Vagina (tissue), 2 donors: ENCODE measurements at regions not wholly inside any gene's neighbourhood (a gene's known extent, or its start where the extent isn't known, plus 50 kb on each side); places are given as distances from the start of the nearest gene placed in this dataset.

ENCODE experiments used
- DNase-seq, 2 donors: peaks; one replicate each; pipeline ENCODE4 v3.0.0-alpha.2; 2017; ENCODE audit errors: extremely low spot score in 2 of 2
- H3K27ac ChIP-seq: fragments of 200-600 bp; sonication (generic); one replicate; pipeline ENCODE4 v1.5.1; 2019
- H3K27me3 ChIP-seq: fragments of 200-600 bp; sonication (generic); one replicate; pipeline ENCODE4 v1.5.1; 2019
- H3K36me3 ChIP-seq, 2 donors: fragments of 200-600 bp; sonication (generic); one replicate each; pipeline ENCODE4 v1.5.1; 2017 to 2019
- H3K4me1 ChIP-seq: fragments of 200-600 bp; sonication (generic); one replicate; pipeline ENCODE4 v1.5.1; 2019
- H3K4me3 ChIP-seq, 2 donors: fragments of 200-600 bp; sonication (generic); 1 replicate in 1 of 2; 2 replicates in 1 of 2; pipeline ENCODE4 v1.5.1; 2016 to 2019
- H3K9me3 ChIP-seq: fragments of 200-600 bp; sonication (generic); one replicate; pipeline ENCODE4 v1.5.1; 2019
- POLR2A ChIP-seq, 2 donors: fragments of 450-650 bp; IDR thresholded peaks; one replicate each; pipeline ENCODE4 v1.6.1; 2017; ENCODE audit warnings: antibody characterized with exemption in 2 of 2, mild to moderate bottlenecking in 2 of 2, moderate library complexity in 2 of 2
- POLR2AphosphoS5 ChIP-seq, 2 donors: sonication (generic); formaldehyde crosslinking; IDR thresholded peaks; one replicate each; pipeline ENCODE4 v1.9.0; 2017; ENCODE audit warnings: antibody characterized with exemption in 2 of 2, mild to moderate bottlenecking in 2 of 2, low read depth in 1 of 2; ENCODE audit not compliant: insufficient read depth in 1 of 2
- intact Hi-C: fragments of 100-400 bp; cut with DNase I; formaldehyde crosslinking; loops from one replicate; pipeline ENCODE4 v1.15.1; 2023
- TF ChIP-seq, protein P1 (sequence below), 3 experiments: fragments of 450-650 bp in 2 of 3; fragments of 200-600 bp in 1 of 3; sonication (generic) in 1 of 3; IDR thresholded peaks; one replicate each; pipeline ENCODE4 v1.5.1; 2017 to 2019; ENCODE audit warnings: antibody characterized with exemption in 3 of 3, mild to moderate bottlenecking in 2 of 3, moderate library complexity in 2 of 3

DNA sequence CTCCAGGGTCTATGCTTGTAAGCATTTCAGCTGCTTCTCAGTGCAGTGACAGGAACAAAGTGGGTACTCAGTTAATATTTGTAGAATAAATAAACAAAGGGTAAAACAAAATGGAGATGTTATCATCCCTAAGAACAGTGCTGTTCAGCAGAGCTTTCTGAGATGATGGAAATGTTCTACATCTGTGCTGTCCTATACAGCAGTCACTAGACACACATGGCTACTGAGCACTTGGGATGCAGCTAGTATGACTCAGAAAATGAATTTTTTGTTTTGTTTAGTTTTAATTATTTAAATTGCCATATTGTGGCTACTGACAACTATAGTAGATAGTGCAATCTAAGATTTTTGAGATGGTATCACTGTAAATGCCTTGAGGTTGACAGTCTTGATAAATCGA, 283.8 kb upstream of the ADAMTS9 start:
- DNase-seq = no peak
- no peak overlapping the region for H3K4me3 ChIP-seq
- TF ChIP-seq POLR2A (IDR thresholded peaks at IDR 0.05) (no peak), POLR2AphosphoS5 (IDR thresholded peaks at IDR 0.05; ENCODE audit: insufficient read depth in 1 of 2, low read depth in 1 of 2) (no peak)
- TF ChIP-seq, protein P1, sequence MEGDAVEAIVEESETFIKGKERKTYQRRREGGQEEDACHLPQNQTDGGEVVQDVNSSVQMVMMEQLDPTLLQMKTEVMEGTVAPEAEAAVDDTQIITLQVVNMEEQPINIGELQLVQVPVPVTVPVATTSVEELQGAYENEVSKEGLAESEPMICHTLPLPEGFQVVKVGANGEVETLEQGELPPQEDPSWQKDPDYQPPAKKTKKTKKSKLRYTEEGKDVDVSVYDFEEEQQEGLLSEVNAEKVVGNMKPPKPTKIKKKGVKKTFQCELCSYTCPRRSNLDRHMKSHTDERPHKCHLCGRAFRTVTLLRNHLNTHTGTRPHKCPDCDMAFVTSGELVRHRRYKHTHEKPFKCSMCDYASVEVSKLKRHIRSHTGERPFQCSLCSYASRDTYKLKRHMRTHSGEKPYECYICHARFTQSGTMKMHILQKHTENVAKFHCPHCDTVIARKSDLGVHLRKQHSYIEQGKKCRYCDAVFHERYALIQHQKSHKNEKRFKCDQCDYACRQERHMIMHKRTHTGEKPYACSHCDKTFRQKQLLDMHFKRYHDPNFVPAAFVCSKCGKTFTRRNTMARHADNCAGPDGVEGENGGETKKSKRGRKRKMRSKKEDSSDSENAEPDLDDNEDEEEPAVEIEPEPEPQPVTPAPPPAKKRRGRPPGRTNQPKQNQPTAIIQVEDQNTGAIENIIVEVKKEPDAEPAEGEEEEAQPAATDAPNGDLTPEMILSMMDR (IDR thresholded peaks at IDR 0.05) = no peak
- intact Hi-C loops = no loop called here
- no peaks in the 10 kb centered on the region for H3K36me3 ChIP-seq
- H3K9me3 ChIP-seq = no peaks in the 10 kb centered on the region
- no peaks in the 10 kb centered on the region for H3K27me3 ChIP-seq
- H3K27ac ChIP-seq = no peak overlapping the region
- no peaks in the 10 kb centered on the region for H3K4me1 ChIP-seq

DNA sequence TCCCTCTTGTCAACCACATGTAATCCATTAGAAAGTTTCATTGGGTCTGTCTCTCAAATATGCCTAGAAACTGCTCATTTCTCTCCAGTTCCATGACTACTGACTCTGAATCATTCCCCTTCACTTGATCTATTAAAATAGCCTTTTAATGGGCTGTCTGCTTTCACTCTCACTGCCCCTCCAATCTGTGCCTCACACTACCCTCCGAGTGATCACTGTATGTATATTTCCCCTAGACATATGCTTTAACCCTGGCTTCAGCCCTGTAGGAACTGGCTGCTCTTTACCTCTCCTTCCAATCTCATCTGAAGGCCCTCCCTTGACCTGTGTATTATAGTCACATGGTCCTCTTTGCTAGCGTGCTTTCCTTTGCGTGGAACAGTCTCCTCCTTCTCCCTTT, 282.8 kb upstream of the ADAMTS9 start:
- no peaks in the 10 kb centered on the region for H3K36me3 ChIP-seq
- TF ChIP-seq POLR2A (IDR thresholded peaks at IDR 0.05) = no peak
- no peak for TF ChIP-seq POLR2AphosphoS5 (IDR thresholded peaks at IDR 0.05; ENCODE audit: insufficient read depth in 1 of 2, low read depth in 1 of 2)
- TF ChIP-seq, protein P1 (IDR thresholded peaks at IDR 0.05) = no peak
- no peaks in the 10 kb centered on the region for H3K27me3 ChIP-seq
- no peaks in the 10 kb centered on the region for H3K9me3 ChIP-seq
- H3K27ac ChIP-seq = no peak overlapping the region
- H3K4me3 ChIP-seq = no peak overlapping the region
- DNase-seq = no peak
- H3K4me1 ChIP-seq = no peaks in the 10 kb centered on the region
- intact Hi-C loops = no loop called here

DNA sequence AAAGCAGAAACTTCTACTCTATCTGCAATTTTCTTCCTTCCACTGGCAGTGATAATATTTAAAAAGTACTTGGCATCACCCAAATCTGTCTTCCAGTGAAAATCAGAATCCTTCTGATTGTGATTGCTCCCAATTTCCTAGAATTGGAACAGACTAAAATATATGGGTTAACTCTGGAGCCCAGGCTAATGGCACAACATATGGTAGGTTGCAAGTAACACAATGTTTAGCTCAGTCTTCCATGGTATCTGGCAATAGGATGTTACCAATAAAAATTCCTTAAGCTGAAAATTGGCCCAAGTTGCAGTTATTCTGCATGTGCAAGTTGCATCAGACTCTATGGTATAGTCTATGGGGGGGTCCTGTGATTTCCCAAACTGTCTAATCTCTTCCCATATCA, 273.5 kb upstream of the ADAMTS9 start:
- Histone ChIP-seq H3K4me1 (peaks cover 20% of the 10 kb centered on the region), H3K36me3 (no peaks in the 10 kb centered on the region), H3K4me3 (no peak overlapping the region), H3K27ac (no peak overlapping the region), H3K9me3 (no peaks in the 10 kb centered on the region), H3K27me3 (no peaks in the 10 kb centered on the region)
- TF ChIP-seq POLR2A (IDR thresholded peaks at IDR 0.05) (no peak), POLR2AphosphoS5 (IDR thresholded peaks at IDR 0.05; ENCODE audit: insufficient read depth in 1 of 2, low read depth in 1 of 2) (no peak)
- TF ChIP-seq, protein P1 (IDR thresholded peaks at IDR 0.05) = no peak
- intact Hi-C loops = no loop called here
- no peak for DNase-seq

DNA sequence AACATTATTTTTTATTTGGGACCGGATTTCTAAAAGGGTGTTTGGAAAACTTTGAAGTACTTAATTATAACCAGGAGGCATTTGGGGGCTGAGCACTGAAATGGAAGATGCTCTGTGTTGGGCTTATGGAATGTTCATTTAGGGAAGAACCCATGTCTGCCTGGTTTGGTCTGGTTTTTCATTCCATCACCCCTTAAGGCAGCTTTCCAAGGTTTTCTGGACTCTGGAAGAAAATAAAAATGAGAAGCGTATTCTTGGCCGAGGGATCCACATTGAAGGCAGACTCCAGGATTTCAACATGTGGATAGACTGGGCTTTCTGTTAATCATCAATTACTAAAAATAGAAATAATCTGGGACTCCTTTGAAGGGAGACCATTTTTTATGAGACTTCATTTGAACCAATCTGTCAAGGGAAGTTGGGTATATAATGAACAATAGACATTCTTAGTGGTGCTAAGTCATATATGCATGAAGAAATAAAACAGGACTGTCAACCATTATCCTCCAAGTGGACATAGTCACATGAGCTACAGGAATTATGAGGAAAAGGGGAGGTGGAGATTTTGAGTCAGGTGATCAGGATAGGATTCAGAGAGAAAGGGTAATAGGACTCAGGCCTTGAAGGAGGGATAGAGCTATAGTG, 270.5 kb upstream of the ADAMTS9 start:
- TF ChIP-seq POLR2A (IDR thresholded peaks at IDR 0.05) = no peak
- TF ChIP-seq, protein P1 (IDR thresholded peaks at IDR 0.05) = no peak
- TF ChIP-seq POLR2AphosphoS5 (IDR thresholded peaks at IDR 0.05; ENCODE audit: insufficient read depth in 1 of 2, low read depth in 1 of 2) = no peak

DNA sequence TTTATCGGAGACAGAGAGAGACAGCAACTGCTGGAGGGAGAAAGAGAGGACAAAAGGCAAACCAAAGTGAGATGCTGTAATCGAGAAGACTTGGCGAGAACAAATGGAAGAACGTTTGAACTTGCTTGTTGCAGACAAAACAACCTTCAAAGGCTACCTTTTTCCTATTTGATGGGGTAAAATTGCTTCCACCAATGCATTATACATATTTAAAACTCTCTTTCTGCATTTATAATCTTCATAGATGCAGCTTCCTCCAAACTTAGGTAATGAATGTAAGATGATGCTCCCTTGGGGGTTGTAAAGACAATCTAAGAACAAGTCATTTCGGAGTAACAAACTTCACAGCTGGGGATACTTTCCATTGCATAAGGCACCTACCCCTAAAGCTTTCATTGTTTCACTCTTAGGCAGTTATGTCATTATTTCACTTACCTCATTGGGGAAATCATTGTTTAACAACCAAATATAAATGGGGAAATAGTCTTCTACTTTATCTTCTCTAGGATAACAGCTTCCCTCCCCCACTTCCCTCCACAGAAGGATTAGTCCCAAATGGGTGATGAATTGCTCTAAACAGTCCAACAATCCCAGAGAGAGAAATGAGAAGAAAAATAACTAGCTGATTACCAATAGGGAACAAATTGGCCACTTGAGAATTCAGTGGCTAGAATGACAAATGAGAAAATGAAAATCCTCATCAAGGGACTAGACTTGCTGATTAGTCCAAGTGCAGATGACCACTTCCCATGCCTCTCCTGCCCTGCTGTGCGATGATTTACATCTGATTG, 269.8 kb upstream of the ADAMTS9 start:
- TF ChIP-seq POLR2A (IDR thresholded peaks at IDR 0.05) (no peak), POLR2AphosphoS5 (IDR thresholded peaks at IDR 0.05; ENCODE audit: insufficient read depth in 1 of 2, low read depth in 1 of 2) (no peak)
- TF ChIP-seq, protein P1 (IDR thresholded peaks at IDR 0.05) = no peak
- H3K27me3 ChIP-seq = no peaks in the 10 kb centered on the region
- H3K4me1 ChIP-seq = peaks cover 21% of the 10 kb centered on the region
- intact Hi-C loops = no loop called here
- no peaks in the 10 kb centered on the region for H3K9me3 ChIP-seq
- no peak for DNase-seq
- no peaks in the 10 kb centered on the region for H3K36me3 ChIP-seq
- H3K27ac ChIP-seq = no peak overlapping the region
- H3K4me3 ChIP-seq = no peak overlapping the region

More for the DNA sequence above, 270.5 kb upstream of the ADAMTS9 start:
- no peak for DNase-seq
- intact Hi-C loops = no loop called here
- no peaks in the 10 kb centered on the region for H3K27me3 ChIP-seq
- H3K4me1 ChIP-seq = peaks cover 20% of the 10 kb centered on the region
- no peaks in the 10 kb centered on the region for H3K36me3 ChIP-seq
- no peaks in the 10 kb centered on the region for H3K9me3 ChIP-seq
- no peak overlapping the region for H3K4me3 ChIP-seq
- H3K27ac ChIP-seq = peak overlapping the region; percentile 17
